B cell (primary cell): ENCODE measurements at regions not wholly inside any gene's neighbourhood (a gene's known extent, or its start where the extent isn't known, plus 50 kb on each side); places are given as distances from the start of the nearest gene placed in this dataset.

ENCODE experiments used
- ATAC-seq: fragments of 200-7000 bp; cut with Tn5 transposase; one replicate; pipeline ENCODE4 v1.10.0; 2021; ENCODE audit warnings: low read depth, mild to moderate bottlenecking, moderate number of reproducible peaks, moderate library complexity
- CTCF ChIA-PET: fragments of 350-600 bp; sonication (Branson Sonifier 250); formaldehyde crosslinking; loops from one replicate; lab custom pipeline; 2021; ENCODE audit warnings: antibody characterized with exemption, inconsistent platforms; lab: Charles Lee
- POLR2A ChIA-PET: fragments of 350-600 bp; sonication (Branson Sonifier 250); formaldehyde crosslinking; loops from one replicate; lab custom pipeline; 2021; ENCODE audit warnings: antibody characterized with exemption; lab: Charles Lee
- DNase-seq: peaks from one replicate; pipeline ENCODE4 v3.0.0; 2013
- H2AFZ ChIP-seq: 2 replicates; pipeline ENCODE4 v1.6.1; 2012; ENCODE audit warnings: mild to moderate bottlenecking, low read depth, low read length; ENCODE audit not compliant: insufficient read depth, poor library complexity, severe bottlenecking
- H3K27ac ChIP-seq, 2 donors: 1 replicate in 1 of 2; 2 replicates in 1 of 2; pipeline ENCODE4 v1.5.1; 2012 to 2013; ENCODE audit warnings: low read length in 2 of 2, mild to moderate bottlenecking in 2 of 2, moderate library complexity in 1 of 2
- H3K27me3 ChIP-seq, 4 experiments: fragments of 200-600 bp in 1 of 4; sonication (generic) in 1 of 4; replicated peaks in 1 of 4; 1 replicate in 2 of 4; 2 replicates in 2 of 4; pipeline versions ENCODE4 v1.6.1 to v1.7.0; 2013 to 2016; ENCODE audit warnings: low read length in 3 of 4, mild to moderate bottlenecking in 2 of 4, mixed read lengths in 1 of 4, moderate library complexity in 1 of 4; ENCODE audit not compliant: insufficient read depth in 4 of 4, control insufficient read depth in 3 of 4; ENCODE audit errors: control extremely low read depth in 1 of 4
- H3K36me3 ChIP-seq, 2 experiments: replicated peaks in 1 of 2; 1 replicate in 1 of 2; 2 replicates in 1 of 2; pipeline versions ENCODE4 v1.6.1 to v1.7.1; 2013; ENCODE audit warnings: low read length in 1 of 2; ENCODE audit not compliant: insufficient read depth in 2 of 2, control insufficient read depth in 1 of 2; ENCODE audit errors: control extremely low read depth in 1 of 2, extremely low read depth in 1 of 2
- H3K4me1 ChIP-seq, 2 donors: fragments of 200-600 bp in 1 of 2; sonication (generic) in 1 of 2; 1 replicate in 1 of 2; 2 replicates in 1 of 2; pipeline versions ENCODE4 v1.5.1 to v1.6.1; 2013 to 2017; ENCODE audit warnings: low read length in 2 of 2; ENCODE audit not compliant: control insufficient read depth in 2 of 2, insufficient read depth in 2 of 2
- H3K4me2 ChIP-seq: replicated peaks from 2 replicates; pipeline ENCODE3; 2012; ENCODE audit warnings: mild to moderate bottlenecking, low read depth, low read length; ENCODE audit not compliant: poor library complexity, severe bottlenecking
- H3K4me3 ChIP-seq, 5 experiments: fragments of 200-600 bp in 1 of 5; sonication (generic) in 1 of 5; 1 replicate in 3 of 5; 2 replicates in 2 of 5; pipeline versions ENCODE4 v1.5.1 to v1.7.0; 2011 to 2016; ENCODE audit warnings: low read length in 4 of 5, mild to moderate bottlenecking in 4 of 5, low read depth in 2 of 5, control low read depth in 1 of 5, moderate library complexity in 1 of 5; ENCODE audit not compliant: insufficient read depth in 1 of 5; ENCODE audit errors: control extremely low read depth in 1 of 5, extremely low read depth in 1 of 5
- H3K79me2 ChIP-seq: fragments of 200-600 bp; sonication (generic); one replicate; pipeline ENCODE4 v1.6.0; 2016; ENCODE audit warnings: low read length; ENCODE audit not compliant: control insufficient read depth, insufficient read depth
- H3K9ac ChIP-seq: fragments of 200-600 bp; sonication (generic); 2 replicates; pipeline ENCODE4 v1.6.1; 2017; ENCODE audit warnings: mild to moderate bottlenecking, low read length, moderate library complexity
- H3K9me3 ChIP-seq, 3 donors: one replicate each; pipeline versions ENCODE4 v1.6.1 to v1.7.1; 2013; ENCODE audit warnings: low read length in 2 of 3; ENCODE audit not compliant: control insufficient read depth in 2 of 3, insufficient read depth in 1 of 3; ENCODE audit errors: control extremely low read depth in 1 of 3
- H4K20me1 ChIP-seq: 2 replicates; pipeline ENCODE4 v1.6.0; 2012; ENCODE audit warnings: mild to moderate bottlenecking, low read length; ENCODE audit not compliant: insufficient read depth, control insufficient read depth, poor library complexity, severe bottlenecking
- H3K27ac Mint-ChIP-seq: one replicate; pipeline ENCODE4 v1.8.0; 2021; ENCODE audit warnings: mixed read lengths
- H3K27me3 Mint-ChIP-seq: one replicate; pipeline ENCODE4 v1.8.0; 2021; ENCODE audit warnings: mixed read lengths
- H3K4me1 Mint-ChIP-seq: one replicate; pipeline ENCODE4 v1.8.0; 2021; ENCODE audit warnings: mixed read lengths
- H3K4me3 Mint-ChIP-seq: one replicate; pipeline ENCODE4 v1.8.0; 2021; ENCODE audit warnings: mixed read lengths
- H3K9me3 Mint-ChIP-seq: one replicate; pipeline ENCODE4 v1.8.0; 2022; ENCODE audit warnings: mixed read lengths; ENCODE audit not compliant: insufficient read depth
- EZH2 ChIP-seq: IDR thresholded peaks from 2 replicates; pipeline ENCODE4 v1.6.1; 2012; ENCODE audit warnings: borderline replicate concordance, low read depth, mild to moderate bottlenecking, moderate library complexity, low read length; ENCODE audit not compliant: insufficient read depth, poor library complexity, severe bottlenecking
- WGBS: methylation state at CpG from one replicate; pipeline ENCODE4 v1.1.5; 2013; ENCODE audit warnings: missing lambda C conversion rate; ENCODE audit not compliant: insufficient coverage; 5-methylcytosine and 5-hydroxymethylcytosine counted together
- intact Hi-C: fragments of 100-400 bp; cut with micrococcal nuclease; formaldehyde crosslinking; loops from one replicate; pipeline ENCODE4 v1.10.0; 2022
- TF ChIP-seq, protein P1 (sequence below): fragments of 200-600 bp; IDR thresholded peaks from one replicate; pipeline ENCODE4 v1.8.0; 2022; ENCODE audit warnings: antibody characterized with exemption, mild to moderate bottlenecking

DNA sequence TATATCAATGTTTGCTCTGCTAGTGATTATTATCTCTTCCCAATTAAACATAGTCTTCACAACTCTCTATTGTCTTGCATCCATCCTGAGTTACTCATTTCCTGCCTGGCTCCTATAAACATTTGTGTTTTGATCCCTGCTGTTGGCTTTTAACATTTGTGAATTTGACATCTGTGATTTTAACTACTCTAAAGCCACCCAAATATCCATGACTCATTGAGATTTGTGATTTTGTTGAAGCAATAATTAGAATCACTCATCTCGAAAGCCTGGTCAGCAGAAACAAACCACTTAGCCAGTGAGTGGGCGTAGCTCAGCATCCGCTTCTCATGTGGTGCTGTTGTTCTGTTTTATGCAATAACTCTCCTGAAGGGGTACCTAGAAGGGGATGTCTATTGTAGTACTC is 174.3 kb upstream of the ZBTB20 start:
- no peak overlapping the region for H3K9ac ChIP-seq
- H4K20me1 ChIP-seq = no peaks in the 10 kb centered on the region
- TF ChIP-seq, protein P1, sequence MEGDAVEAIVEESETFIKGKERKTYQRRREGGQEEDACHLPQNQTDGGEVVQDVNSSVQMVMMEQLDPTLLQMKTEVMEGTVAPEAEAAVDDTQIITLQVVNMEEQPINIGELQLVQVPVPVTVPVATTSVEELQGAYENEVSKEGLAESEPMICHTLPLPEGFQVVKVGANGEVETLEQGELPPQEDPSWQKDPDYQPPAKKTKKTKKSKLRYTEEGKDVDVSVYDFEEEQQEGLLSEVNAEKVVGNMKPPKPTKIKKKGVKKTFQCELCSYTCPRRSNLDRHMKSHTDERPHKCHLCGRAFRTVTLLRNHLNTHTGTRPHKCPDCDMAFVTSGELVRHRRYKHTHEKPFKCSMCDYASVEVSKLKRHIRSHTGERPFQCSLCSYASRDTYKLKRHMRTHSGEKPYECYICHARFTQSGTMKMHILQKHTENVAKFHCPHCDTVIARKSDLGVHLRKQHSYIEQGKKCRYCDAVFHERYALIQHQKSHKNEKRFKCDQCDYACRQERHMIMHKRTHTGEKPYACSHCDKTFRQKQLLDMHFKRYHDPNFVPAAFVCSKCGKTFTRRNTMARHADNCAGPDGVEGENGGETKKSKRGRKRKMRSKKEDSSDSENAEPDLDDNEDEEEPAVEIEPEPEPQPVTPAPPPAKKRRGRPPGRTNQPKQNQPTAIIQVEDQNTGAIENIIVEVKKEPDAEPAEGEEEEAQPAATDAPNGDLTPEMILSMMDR = no peak
- TF ChIP-seq EZH2 = no peak
- ChIA-PET POLR2A (no interaction called here), CTCF (no interaction called here)
- no peaks in the 10 kb centered on the region for H3K79me2 ChIP-seq
- intact Hi-C loops = no loop called here
- no peak overlapping the region for H3K4me3 ChIP-seq
- no peaks in the 10 kb centered on the region for H3K9me3 Mint-ChIP-seq
- H3K27me3 ChIP-seq = no peaks in the 10 kb centered on the region
- 85% methylated on average over 3 of the region's 3 CpGs for WGBS
- no peaks in the 10 kb centered on the region for H3K4me1 ChIP-seq
- no peaks in the 10 kb centered on the region for H3K9me3 ChIP-seq
- no peaks in the 10 kb centered on the region for H3K4me1 Mint-ChIP-seq
- no peak overlapping the region for H3K27ac Mint-ChIP-seq
- DNase-seq (no peak), ATAC-seq (no peak)
- H3K4me3 Mint-ChIP-seq = no peak overlapping the region
- no peak overlapping the region for H3K27ac ChIP-seq
- H3K4me2 ChIP-seq = no peak overlapping the region
- H2AFZ ChIP-seq = no peak overlapping the region
- no peaks in the 10 kb centered on the region for H3K27me3 Mint-ChIP-seq
- no peaks in the 10 kb centered on the region for H3K36me3 ChIP-seq

DNA sequence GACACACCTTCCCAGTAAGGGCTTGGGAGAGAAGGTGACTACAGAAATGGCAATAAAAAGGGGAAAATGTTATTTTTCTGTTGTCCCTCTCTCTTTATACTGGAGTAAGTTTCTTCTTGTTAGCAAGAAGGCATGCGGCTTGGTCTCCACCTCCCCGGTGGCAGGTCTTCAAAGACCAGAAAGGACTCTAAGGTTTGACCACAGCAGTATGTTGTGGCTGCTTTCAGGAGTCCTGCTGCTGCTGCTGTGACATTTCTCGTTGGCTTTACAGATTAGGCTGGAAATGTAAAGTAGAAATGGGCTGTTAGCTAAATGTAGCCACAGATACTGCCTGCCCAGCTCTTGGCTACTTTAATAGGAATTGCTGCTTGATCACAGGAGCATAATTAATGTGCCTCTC is 175.8 kb upstream of the ZBTB20 start:
- ChIA-PET CTCF (no interaction called here), POLR2A (no interaction called here)
- Histone ChIP-seq H3K79me2 (no peaks in the 10 kb centered on the region), H3K9me3 (no peaks in the 10 kb centered on the region), H3K27ac (no peak overlapping the region), H3K36me3 (no peaks in the 10 kb centered on the region), H2AFZ (no peak overlapping the region), H3K9ac (no peak overlapping the region), H3K27me3 (no peaks in the 10 kb centered on the region), H3K4me3 (no peak overlapping the region), H3K4me2 (no peak overlapping the region), H3K4me1 (no peaks in the 10 kb centered on the region), H4K20me1 (no peaks in the 10 kb centered on the region)
- H3K4me3 Mint-ChIP-seq = no peak overlapping the region
- H3K27me3 Mint-ChIP-seq = no peaks in the 10 kb centered on the region
- intact Hi-C loops = no loop called here
- H3K27ac Mint-ChIP-seq = no peak overlapping the region
- no peak for DNase-seq
- TF ChIP-seq, protein P1 = no peak
- no peak for TF ChIP-seq EZH2
- no peaks in the 10 kb centered on the region for H3K4me1 Mint-ChIP-seq
- H3K9me3 Mint-ChIP-seq = no peaks in the 10 kb centered on the region
- WGBS = 93% methylated on average over 2 of the region's 3 CpGs
- ATAC-seq = no peak
